DND-41 (cell line): ENCODE measurements at regions not wholly inside any gene's neighbourhood (a gene's known extent, or its start where the extent isn't known, plus 50 kb on each side); places are given as distances from the start of the nearest gene placed in this dataset.

Experiments used
- ATAC-seq: fragments of 200-7000 bp; cut with Tn5 transposase; 3 replicates; pipeline ENCODE4 v1.9.1; 2021; ENCODE audit warnings: low read depth; ENCODE audit not compliant: insufficient read depth
- DNase-seq: peaks from one replicate; pipeline ENCODE4 v3.0.0-alpha.2; 2020
- H2AFZ ChIP-seq: 2 replicates; pipeline ENCODE4 v1.6.0; 2012; ENCODE audit warnings: low read depth, low read length
- H3K27ac ChIP-seq: 2 replicates; pipeline ENCODE4 v1.5.1; 2012; ENCODE audit warnings: low read length, inconsistent platforms
- H3K27me3 ChIP-seq: fragments of 200-600 bp; sonication (generic); 2 replicates; pipeline ENCODE4 v1.6.0; 2012; ENCODE audit warnings: low read length, mild to moderate bottlenecking, inconsistent platforms; ENCODE audit not compliant: insufficient read depth, poor library complexity
- H3K36me3 ChIP-seq: 2 replicates; pipeline ENCODE4 v1.5.1; 2012; ENCODE audit warnings: low read length, inconsistent platforms; ENCODE audit not compliant: insufficient read depth
- H3K4me1 ChIP-seq: 2 replicates; pipeline ENCODE4 v1.5.1; 2012; ENCODE audit warnings: mild to moderate bottlenecking, low read length; ENCODE audit not compliant: insufficient read depth
- H3K4me2 ChIP-seq: 2 replicates; pipeline ENCODE4 v1.6.0; 2012; ENCODE audit warnings: mild to moderate bottlenecking, moderate library complexity, low read length, inconsistent platforms; ENCODE audit not compliant: insufficient read depth
- H3K4me3 ChIP-seq, 2 experiments: fragments of 200-600 bp in 1 of 2; shearing (Covaris generic) in 1 of 2; 2 replicates each; pipeline ENCODE4 v1.5.1; 2012 to 2016; ENCODE audit warnings: inconsistent platforms in 2 of 2, low read length in 2 of 2, mild to moderate bottlenecking in 2 of 2, low read depth in 1 of 2, moderate library complexity in 1 of 2
- H3K79me2 ChIP-seq: 2 replicates; pipeline ENCODE4 v1.6.0; 2012; ENCODE audit warnings: low read length, inconsistent platforms; ENCODE audit not compliant: insufficient read depth
- H3K9ac ChIP-seq: 2 replicates; pipeline ENCODE4 v1.6.0; 2012; ENCODE audit warnings: low read depth, mild to moderate bottlenecking, inconsistent platforms, low read length, moderate library complexity
- H3K9me3 ChIP-seq: 2 replicates; pipeline ENCODE4 v1.5.1; 2012; ENCODE audit warnings: low read length, moderate library complexity, mild to moderate bottlenecking, inconsistent platforms; ENCODE audit not compliant: insufficient read depth, severe bottlenecking
- H4K20me1 ChIP-seq: 2 replicates; pipeline ENCODE4 v1.6.0; 2012; ENCODE audit warnings: low read length; ENCODE audit not compliant: insufficient read depth
- CTCF ChIP-seq: IDR thresholded peaks from 2 replicates; pipeline ENCODE4 v1.5.1; 2012; ENCODE audit warnings: borderline replicate concordance, low read length, moderate library complexity, mild to moderate bottlenecking; ENCODE audit not compliant: poor library complexity, severe bottlenecking; ENCODE audit errors: extremely low read depth
- EZH2 ChIP-seq: IDR thresholded peaks from 3 replicates; pipeline ENCODE4 v1.6.1; 2012; ENCODE audit warnings: borderline replicate concordance, low read depth, mild to moderate bottlenecking, moderate library complexity, low read length, inconsistent platforms; ENCODE audit not compliant: severe bottlenecking

GRCh38 chr1:175822580-175822979, 79.2 kb upstream of the TNR start:
- Histone ChIP-seq H4K20me1 (no peaks in the 10 kb centered on the region), H3K36me3 (no peaks in the 10 kb centered on the region), H2AFZ (no peak overlapping the region), H3K9ac (no peak overlapping the region), H3K4me1 (no peaks in the 10 kb centered on the region), H3K27ac (no peak overlapping the region), H3K4me3 (no peak overlapping the region), H3K9me3 (no peaks in the 10 kb centered on the region), H3K79me2 (no peaks in the 10 kb centered on the region), H3K4me2 (no peak overlapping the region), H3K27me3 (no peaks in the 10 kb centered on the region)
- no peak for DNase-seq
- ATAC-seq = no peak
- TF ChIP-seq CTCF (no peak), EZH2 (no peak)

DNA sequence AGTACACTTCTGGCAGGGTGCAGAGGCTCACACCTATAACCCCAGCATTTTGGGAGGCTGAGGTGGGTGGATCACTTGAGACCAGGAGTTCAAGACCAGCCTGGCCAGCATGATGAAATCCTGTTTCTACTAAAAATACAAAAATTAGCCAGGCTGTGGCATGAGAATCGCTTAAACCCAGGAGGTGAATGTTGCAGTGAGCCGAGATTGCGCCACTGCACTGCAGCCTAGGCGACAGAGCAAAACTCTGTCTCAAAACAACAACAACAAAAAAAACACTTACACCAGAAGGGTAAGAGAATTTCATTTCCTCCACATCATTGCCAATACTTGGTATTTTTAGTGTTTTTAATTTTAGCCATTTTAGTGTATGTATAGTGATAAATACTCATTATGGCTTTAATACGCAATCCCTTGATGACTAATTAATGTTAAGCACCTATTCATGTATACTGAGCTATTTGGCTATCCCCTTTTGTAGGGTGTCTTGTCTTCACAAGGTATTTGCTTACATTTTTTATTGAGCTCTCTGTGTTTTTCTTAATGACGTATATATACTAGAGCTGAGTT, 77.1 kb upstream of the TNR start:
- Histone ChIP-seq H3K79me2 (no peaks in the 10 kb centered on the region), H3K9me3 (no peaks in the 10 kb centered on the region), H2AFZ (no peak overlapping the region), H3K4me3 (no peak overlapping the region), H4K20me1 (no peaks in the 10 kb centered on the region), H3K27me3 (peaks cover 4% of the 10 kb centered on the region), H3K4me2 (no peak overlapping the region), H3K36me3 (no peaks in the 10 kb centered on the region), H3K4me1 (no peaks in the 10 kb centered on the region), H3K27ac (no peak overlapping the region), H3K9ac (no peak overlapping the region)
- ATAC-seq (no peak), DNase-seq (no peak)
- TF ChIP-seq EZH2 (no peak), CTCF (no peak)

DNA sequence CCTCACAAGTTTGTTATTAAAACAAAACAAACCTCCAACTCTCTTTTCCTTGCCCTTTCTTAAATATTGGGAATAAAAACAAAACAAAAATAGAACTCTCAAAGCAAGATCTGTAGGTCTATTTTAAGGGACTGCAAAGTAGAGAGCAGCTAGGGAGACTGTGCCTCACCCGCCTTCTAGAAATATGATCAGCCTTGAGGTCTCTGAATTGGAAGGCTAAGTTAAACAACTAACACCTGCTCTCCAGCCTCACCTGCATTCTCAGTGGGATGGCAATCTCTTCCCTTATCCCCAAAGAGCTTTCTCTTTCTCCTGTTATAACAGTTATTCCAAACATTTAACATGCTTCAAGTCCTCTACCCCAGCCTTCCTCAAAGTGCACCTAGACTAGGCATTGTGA, 75.5 kb upstream of the TNR start:
- DNase-seq = no peak
- Histone ChIP-seq H3K4me3 (no peak overlapping the region), H3K27ac (no peak overlapping the region), H4K20me1 (no peaks in the 10 kb centered on the region), H3K79me2 (no peaks in the 10 kb centered on the region), H3K9ac (no peak overlapping the region), H3K4me1 (no peaks in the 10 kb centered on the region), H2AFZ (no peak overlapping the region), H3K36me3 (no peaks in the 10 kb centered on the region), H3K9me3 (no peaks in the 10 kb centered on the region), H3K4me2 (no peak overlapping the region), H3K27me3 (peaks cover 4% of the 10 kb centered on the region)
- ATAC-seq = no peak
- TF ChIP-seq EZH2 = no peak
- no peak for TF ChIP-seq CTCF

DNA sequence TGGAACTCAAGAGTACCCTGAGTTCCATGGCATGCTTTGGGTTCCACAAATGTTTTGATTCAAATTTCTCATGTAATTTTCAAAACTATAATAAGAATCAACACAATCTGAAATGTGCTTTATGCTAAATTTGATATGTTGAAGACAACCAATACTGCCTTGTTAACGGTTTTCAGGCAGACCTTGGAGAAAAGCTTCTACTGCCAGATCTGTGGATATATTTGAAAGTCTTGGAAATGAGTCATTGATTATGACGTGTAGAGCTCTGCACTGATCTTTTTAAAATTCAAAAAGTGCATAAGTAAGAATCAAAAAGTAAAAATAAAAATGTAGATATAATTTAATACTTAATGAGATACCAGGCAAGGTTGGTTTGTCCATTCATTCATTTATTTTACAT, 74.0 kb upstream of the TNR start:
- no peak for TF ChIP-seq CTCF
- TF ChIP-seq EZH2 = no peak
- H3K4me3 ChIP-seq = no peak overlapping the region
- H4K20me1 ChIP-seq = no peaks in the 10 kb centered on the region
- no peaks in the 10 kb centered on the region for H3K9me3 ChIP-seq
- no peaks in the 10 kb centered on the region for H3K79me2 ChIP-seq
- no peak overlapping the region for H3K9ac ChIP-seq
- H3K36me3 ChIP-seq = no peaks in the 10 kb centered on the region
- no peak overlapping the region for H2AFZ ChIP-seq
- no peaks in the 10 kb centered on the region for H3K4me1 ChIP-seq
- no peak overlapping the region for H3K27ac ChIP-seq
- H3K27me3 ChIP-seq = peaks cover 4% of the 10 kb centered on the region
- no peak overlapping the region for H3K4me2 ChIP-seq
- no peak for DNase-seq
- no peak for ATAC-seq
